CD14-positive monocyte (primary cell): ENCODE measurements at regions not wholly inside any gene's neighbourhood (a gene's known extent, or its start where the extent isn't known, plus 50 kb on each side); places are given as distances from the start of the nearest gene placed in this dataset.

Experiments
- DNase-seq, 3 donors: peaks; one replicate each; pipeline ENCODE4 v3.0.0-alpha.2; 2011 to 2022
- H2AFZ ChIP-seq: 2 replicates; pipeline ENCODE4 v1.6.0; 2012; ENCODE audit warnings: mild to moderate bottlenecking, low read depth, low read length, inconsistent platforms; ENCODE audit not compliant: insufficient read depth, poor library complexity, severe bottlenecking
- H3K27ac ChIP-seq, 2 donors: 1 replicate in 1 of 2; 2 replicates in 1 of 2; pipeline ENCODE4 v1.5.1; 2012 to 2013; ENCODE audit warnings: low read length in 2 of 2, control low read depth in 1 of 2, inconsistent platforms in 1 of 2, low read depth in 1 of 2, mild to moderate bottlenecking in 1 of 2
- H3K27me3 ChIP-seq, 2 donors: one replicate each; pipeline versions ENCODE4 v1.6.0 to v1.6.1; 2011 to 2013; ENCODE audit warnings: low read length in 2 of 2; ENCODE audit not compliant: control insufficient read depth in 2 of 2, insufficient read depth in 2 of 2
- H3K36me3 ChIP-seq, 2 donors: replicated peaks in 1 of 2; 1 replicate in 1 of 2; 2 replicates in 1 of 2; pipeline versions ENCODE4 v1.5.1 to v1.6.1; 2012 to 2013; ENCODE audit warnings: low read length in 2 of 2, control low read depth in 1 of 2, inconsistent platforms in 1 of 2, mild to moderate bottlenecking in 1 of 2; ENCODE audit not compliant: insufficient read depth in 2 of 2, control insufficient read depth in 1 of 2
- H3K4me1 ChIP-seq, 2 donors: 1 replicate in 1 of 2; 2 replicates in 1 of 2; pipeline versions ENCODE4 v1.5.1 to v1.6.1; 2012 to 2013; ENCODE audit warnings: low read length in 2 of 2, control low read depth in 1 of 2, inconsistent platforms in 1 of 2, mild to moderate bottlenecking in 1 of 2, moderate library complexity in 1 of 2; ENCODE audit not compliant: insufficient read depth in 2 of 2, control insufficient read depth in 1 of 2
- H3K4me2 ChIP-seq: replicated peaks from 2 replicates; pipeline ENCODE3; 2012; ENCODE audit warnings: low read length, moderate library complexity, mild to moderate bottlenecking; ENCODE audit not compliant: poor library complexity, severe bottlenecking; ENCODE audit errors: extremely low read depth
- H3K4me3 ChIP-seq, 3 experiments: fragments of 200-600 bp in 1 of 3; sonication (generic) in 1 of 3; replicated peaks in 1 of 3; 1 replicate in 2 of 3; 2 replicates in 1 of 3; pipeline ENCODE4 v1.5.1; 2011 to 2013; ENCODE audit warnings: low read length in 3 of 3, mild to moderate bottlenecking in 3 of 3, control low read depth in 2 of 3, low read depth in 2 of 3, inconsistent platforms in 1 of 3, moderate library complexity in 1 of 3
- H3K79me2 ChIP-seq: 2 replicates; pipeline ENCODE4 v1.6.0; 2012; ENCODE audit warnings: mild to moderate bottlenecking, control low read depth, inconsistent platforms, low read length, moderate library complexity; ENCODE audit not compliant: insufficient read depth
- H3K9ac ChIP-seq: 2 replicates; pipeline ENCODE4 v1.6.0; 2017; ENCODE audit warnings: low read length, mild to moderate bottlenecking; ENCODE audit not compliant: insufficient read depth, poor library complexity, severe bottlenecking
- H3K9me3 ChIP-seq, 2 donors: replicated peaks in 1 of 2; 1 replicate in 1 of 2; 2 replicates in 1 of 2; pipeline versions ENCODE4 v1.5.1 to v1.6.1; 2012 to 2013; ENCODE audit warnings: low read length in 2 of 2, control low read depth in 1 of 2; ENCODE audit not compliant: control insufficient read depth in 1 of 2, insufficient read depth in 1 of 2
- H4K20me1 ChIP-seq: 2 replicates; pipeline ENCODE4 v1.6.0; 2012; ENCODE audit warnings: mild to moderate bottlenecking, low read length, control low read depth, moderate library complexity; ENCODE audit not compliant: insufficient read depth
- H3K27ac Mint-ChIP-seq, 7 donors: one replicate each; pipeline ENCODE4 v1.8.0; 2020; ENCODE audit warnings: mild to moderate bottlenecking in 7 of 7, mixed read lengths in 7 of 7, moderate library complexity in 6 of 7, inconsistent platforms in 2 of 7
- H3K27me3 Mint-ChIP-seq, 3 donors: one replicate each; pipeline ENCODE4 v1.8.0; 2021 to 2022; ENCODE audit warnings: low read depth in 3 of 3, mild to moderate bottlenecking in 3 of 3, mixed read lengths in 3 of 3, moderate library complexity in 3 of 3, inconsistent platforms in 1 of 3
- H3K36me3 Mint-ChIP-seq, 2 donors: one replicate each; pipeline ENCODE4 v1.8.0; 2020; ENCODE audit warnings: mixed read lengths in 2 of 2, inconsistent platforms in 1 of 2, mild to moderate bottlenecking in 1 of 2
- H3K4me1 Mint-ChIP-seq: one replicate; pipeline ENCODE4 v1.8.0; 2020; ENCODE audit warnings: mild to moderate bottlenecking, mixed read lengths
- H3K4me3 Mint-ChIP-seq, 2 donors: one replicate each; pipeline ENCODE4 v1.8.0; 2020; ENCODE audit warnings: mild to moderate bottlenecking in 2 of 2, mixed read lengths in 2 of 2, moderate library complexity in 1 of 2
- H3K9me3 Mint-ChIP-seq, 7 donors: one replicate each; pipeline ENCODE4 v1.8.0; 2020 to 2022; ENCODE audit warnings: mixed read lengths in 7 of 7, mild to moderate bottlenecking in 6 of 7, moderate library complexity in 6 of 7, inconsistent platforms in 2 of 7
- CTCF ChIP-seq: fragments of 200-600 bp; IDR thresholded peaks from one replicate; pipeline ENCODE4 v1.8.0; 2022; ENCODE audit warnings: antibody characterized with exemption, mild to moderate bottlenecking
- WGBS: methylation state at CpG from one replicate; pipeline ENCODE4 v1.1.5; 2013; ENCODE audit warnings: missing lambda C conversion rate; ENCODE audit not compliant: insufficient coverage; 5-methylcytosine and 5-hydroxymethylcytosine counted together
- intact Hi-C, 2 donors: fragments of 100-400 bp; cut with micrococcal nuclease; formaldehyde crosslinking; loops; one replicate each; pipeline versions ENCODE4 v1.15.0 to v1.15.1; 2023

GRCh38 chr13:108470921-108471320 lies 158.5 kb upstream of the MYO16 start:
- Histone ChIP-seq H3K27ac (no peak overlapping the region), H3K4me2 (no peak overlapping the region), H3K27me3 (no peaks in the 10 kb centered on the region), H3K9ac (no peak overlapping the region), H2AFZ (no peak overlapping the region), H3K79me2 (no peaks in the 10 kb centered on the region), H3K4me3 (no peak overlapping the region), H3K36me3 (no peaks in the 10 kb centered on the region), H4K20me1 (no peaks in the 10 kb centered on the region), H3K9me3 (no peaks in the 10 kb centered on the region), H3K4me1 (no peaks in the 10 kb centered on the region)
- Mint-ChIP-seq H3K9me3 (peaks cover 0 to 11% (median 3%) of the 10 kb centered on the region in 7 donors), H3K36me3 (no peaks in the 10 kb centered on the region), H3K4me3 (no peak overlapping the region), H3K27me3 (peaks cover 1 to 3% (median 2%) of the 10 kb centered on the region in 3 donors), H3K27ac (no peak overlapping the region), H3K4me1 (no peaks in the 10 kb centered on the region)
- DNase-seq = no peak
- no CpG with 5 or more reads among the region's 5 CpGs for WGBS
- intact Hi-C loops = no loop called here
- TF ChIP-seq CTCF = no peak

GRCh38 chr13:108475181-108475580 lies 154.2 kb upstream of the MYO16 start:
- 86% methylated on average over 1 of the region's 2 CpGs for WGBS

More at GRCh38 chr13:108475181-108475580, 154.2 kb upstream of the MYO16 start:
- Mint-ChIP-seq H3K27ac (no peak overlapping the region), H3K36me3 (no peaks in the 10 kb centered on the region), H3K9me3 (peaks cover 0 to 9% (median 5%) of the 10 kb centered on the region in 7 donors), H3K4me3 (no peak overlapping the region), H3K4me1 (no peaks in the 10 kb centered on the region), H3K27me3 (peaks cover 0 to 4% (median 3%) of the 10 kb centered on the region in 3 donors)
- no peak overlapping the region for H3K4me2 ChIP-seq
- H2AFZ ChIP-seq = no peak overlapping the region
- no peaks in the 10 kb centered on the region for H3K9me3 ChIP-seq
- H3K9ac ChIP-seq = no peak overlapping the region
- intact Hi-C loops = no loop called here
- H3K27me3 ChIP-seq = no peaks in the 10 kb centered on the region
- no peak overlapping the region for H3K27ac ChIP-seq
- no peaks in the 10 kb centered on the region for H4K20me1 ChIP-seq
- H3K4me1 ChIP-seq = no peaks in the 10 kb centered on the region
- no peaks in the 10 kb centered on the region for H3K79me2 ChIP-seq
- no peak overlapping the region for H3K4me3 ChIP-seq
- H3K36me3 ChIP-seq = no peaks in the 10 kb centered on the region
- TF ChIP-seq CTCF = no peak
- no peak for DNase-seq
